GM12892 (cell line): ENCODE measurements at regions not wholly inside any gene's neighbourhood (a gene's known extent, or its start where the extent isn't known, plus 50 kb on each side); places are given as distances from the start of the nearest gene placed in this dataset.

Experiments
- POLR2A ChIP-seq: IDR thresholded peaks from 2 replicates; pipeline ENCODE4 v1.6.1; 2011; ENCODE audit warnings: low read depth, low read length, control low read depth
- TAF1 ChIP-seq: IDR thresholded peaks from 2 replicates; pipeline ENCODE4 v1.6.1; 2011; ENCODE audit warnings: low read depth, mild to moderate bottlenecking, control low read depth, low read length, borderline replicate concordance

DNA sequence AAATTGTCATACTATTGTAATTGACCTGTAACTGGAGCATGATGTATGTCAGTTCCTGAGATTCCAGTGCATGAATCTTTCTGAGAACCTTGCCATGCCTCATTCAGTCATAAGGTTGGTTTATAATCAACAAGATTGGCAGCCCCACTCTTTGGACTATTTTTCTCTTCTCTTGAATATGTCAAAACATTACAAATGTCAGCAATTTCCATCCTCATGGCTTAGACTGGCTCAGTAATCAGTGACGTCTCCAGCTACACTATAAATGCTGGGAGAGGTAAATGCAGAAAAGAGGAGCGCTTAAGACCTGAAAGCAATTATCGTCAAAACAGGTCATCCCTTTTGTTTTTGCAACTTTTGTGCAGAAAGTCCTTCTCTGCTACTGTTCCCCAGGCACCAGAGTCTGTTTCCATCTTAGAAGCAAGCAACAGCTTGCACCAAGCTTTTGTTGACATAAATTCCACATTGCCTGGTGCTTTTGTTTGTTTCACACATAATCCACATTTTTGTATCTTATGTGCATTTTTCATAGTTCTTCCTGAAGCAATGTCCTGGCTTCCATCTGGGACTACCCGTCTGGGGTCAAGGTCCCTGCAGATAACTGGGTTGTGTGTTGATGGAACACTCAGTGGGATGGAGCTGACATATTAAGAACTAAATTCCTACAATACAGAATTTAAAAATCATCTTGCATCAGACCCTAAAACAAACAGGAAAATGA is 149.8 kb downstream of the OSR1 start:
- TF ChIP-seq POLR2A (no peak), TAF1 (no peak)
